GM12891 (cell line): ENCODE measurements at regions not wholly inside any gene's neighbourhood (a gene's known extent, or its start where the extent isn't known, plus 50 kb on each side); places are given as distances from the start of the nearest gene placed in this dataset.

Experiments
- POLR2A ChIP-seq: IDR thresholded peaks from 2 replicates; pipeline ENCODE4 v1.6.1; 2011; ENCODE audit warnings: low read depth, low read length, control low read depth
- POLR2AphosphoS5 ChIP-seq: IDR thresholded peaks from 2 replicates; pipeline ENCODE4 v1.6.1; 2011; ENCODE audit warnings: low read depth, low read length, control low read depth
- POU2F2 ChIP-seq: IDR thresholded peaks from 2 replicates; pipeline ENCODE4 v1.6.1; 2011; ENCODE audit warnings: low read depth, mild to moderate bottlenecking, control low read depth, low read length, moderate library complexity
- SPI1 ChIP-seq: IDR thresholded peaks from 2 replicates; pipeline ENCODE4 v1.6.1; 2011; ENCODE audit warnings: low read depth, low read length, control low read depth
- TAF1 ChIP-seq: IDR thresholded peaks from 2 replicates; pipeline ENCODE4 v1.6.1; 2011; ENCODE audit warnings: low read depth, low read length, control low read depth

DNA sequence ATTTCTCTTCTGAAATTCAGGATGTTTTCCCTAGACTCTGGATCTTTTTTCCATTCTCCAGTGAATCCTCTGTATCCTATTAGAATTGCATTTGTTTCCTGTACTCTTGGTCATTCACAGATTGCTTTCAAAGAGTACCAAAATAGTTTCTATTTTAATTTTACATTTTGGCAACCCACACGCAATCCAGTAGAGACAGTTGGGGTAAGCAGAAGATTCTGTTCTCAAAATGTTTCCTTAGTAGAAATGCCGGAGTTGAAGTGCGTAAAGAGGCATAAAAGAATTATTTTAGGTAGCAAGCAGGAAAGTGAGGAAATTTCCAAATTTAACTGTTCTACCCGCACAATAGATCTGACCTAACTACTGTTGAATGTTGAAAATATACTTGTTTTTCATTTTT is 842.4 kb downstream of the LUZP2 start:
- TF ChIP-seq POLR2AphosphoS5: no peak
- TF ChIP-seq POLR2A: no peak
- no peak for TF ChIP-seq TAF1
- no peak for TF ChIP-seq POU2F2
- no peak for TF ChIP-seq SPI1
